Hypothalamus (tissue), 51 donors: ENCODE measurements at regions not wholly inside any gene's neighbourhood (a gene's known extent, or its start where the extent isn't known, plus 50 kb on each side); places are given as distances from the start of the nearest gene placed in this dataset.

Experiments used
- DNase-seq, 51 donors: peaks; one replicate each; lab custom pipeline; 2025; lab: John Stamatoyannopoulos, UW

DNA sequence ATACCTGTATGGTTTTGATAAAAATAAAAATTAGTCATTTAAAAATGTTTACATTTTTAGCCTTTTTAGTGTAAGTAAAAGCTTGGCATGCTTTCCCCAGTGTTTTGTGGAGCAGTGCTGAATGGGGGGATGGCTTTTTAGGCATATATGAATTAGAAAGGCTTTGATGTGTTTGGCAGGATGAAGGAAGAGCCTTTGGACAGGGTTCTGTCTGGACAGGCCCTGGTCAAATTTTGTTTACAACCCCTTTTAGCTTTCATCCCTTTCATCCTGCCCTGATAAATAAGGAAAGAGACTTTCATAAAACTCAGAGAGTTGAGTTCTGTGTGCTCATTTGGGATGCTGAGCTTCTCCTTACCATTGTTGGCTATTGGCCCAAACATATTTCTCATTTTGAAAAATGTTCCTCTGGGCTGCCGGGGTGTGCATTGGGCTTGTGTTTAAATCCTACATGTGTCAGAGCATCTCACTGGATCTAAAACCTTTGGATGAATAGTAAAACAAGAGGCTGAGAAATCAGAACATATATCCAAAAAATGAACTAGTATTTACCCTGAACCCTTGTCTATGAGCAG is 68.1 kb upstream of the PHYHIPL start:
- DNase-seq = no peak

DNA sequence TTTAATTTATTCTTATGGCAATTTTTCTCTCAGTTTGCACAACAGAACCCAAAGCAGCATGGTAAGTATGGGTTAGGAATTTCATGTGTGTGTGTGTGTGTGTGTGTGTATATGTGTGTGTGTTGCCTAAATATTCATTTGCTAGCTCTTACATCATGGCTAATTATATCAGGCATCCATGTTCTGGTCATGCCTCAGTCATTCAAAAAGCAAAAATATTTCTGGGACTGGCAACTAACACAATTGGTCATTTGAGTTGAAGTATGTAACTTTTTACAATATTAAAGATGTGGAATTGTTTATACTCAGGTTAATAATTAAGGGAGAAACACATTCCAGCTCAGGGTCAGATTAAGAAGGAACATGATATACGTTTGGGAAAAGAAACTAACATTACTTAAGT is 67.6 kb upstream of the PHYHIPL start:
- DNase-seq = no peak

DNA sequence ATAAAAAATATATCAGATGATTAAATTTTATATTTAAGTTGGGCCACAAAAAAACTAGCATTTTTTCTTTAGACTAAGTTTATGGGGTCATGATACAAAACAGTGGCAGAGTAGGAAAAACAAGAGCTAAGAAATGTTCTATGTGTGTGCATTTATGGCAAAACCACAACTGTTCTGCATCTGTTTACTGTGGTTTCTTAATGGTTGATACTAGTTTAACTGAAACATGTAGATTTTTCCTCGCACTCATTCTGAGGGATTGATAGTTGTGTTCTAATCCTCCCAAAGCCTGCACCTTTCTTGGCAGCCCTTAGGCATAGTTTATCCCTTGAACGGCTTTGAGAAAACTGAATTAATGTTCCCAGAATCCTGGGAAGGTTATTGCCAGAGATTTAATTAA is 66.6 kb upstream of the PHYHIPL start:
- no peak for DNase-seq

DNA sequence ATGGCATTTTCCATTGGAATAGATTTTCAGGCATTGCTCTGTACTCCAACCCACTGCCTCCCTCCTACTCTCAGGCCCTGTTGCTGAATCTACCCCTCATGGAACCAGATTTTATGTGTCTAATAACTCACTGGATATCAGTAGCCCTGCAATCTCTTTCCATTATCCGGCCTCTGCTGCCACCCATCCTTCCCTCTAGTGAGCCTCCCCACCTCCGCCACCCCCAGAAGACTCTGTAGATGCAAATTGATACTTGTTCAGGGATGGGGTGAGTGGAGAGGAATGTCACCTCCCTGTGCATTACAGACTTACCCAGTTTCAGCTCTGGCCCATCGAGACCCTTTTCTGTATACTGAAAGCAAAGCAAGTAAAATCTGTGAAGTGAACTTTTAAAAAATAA is 52.3 kb upstream of the PHYHIPL start:
- peak in 11 of 51 donors; percentile 2 to 38 (median 14) for DNase-seq

DNA sequence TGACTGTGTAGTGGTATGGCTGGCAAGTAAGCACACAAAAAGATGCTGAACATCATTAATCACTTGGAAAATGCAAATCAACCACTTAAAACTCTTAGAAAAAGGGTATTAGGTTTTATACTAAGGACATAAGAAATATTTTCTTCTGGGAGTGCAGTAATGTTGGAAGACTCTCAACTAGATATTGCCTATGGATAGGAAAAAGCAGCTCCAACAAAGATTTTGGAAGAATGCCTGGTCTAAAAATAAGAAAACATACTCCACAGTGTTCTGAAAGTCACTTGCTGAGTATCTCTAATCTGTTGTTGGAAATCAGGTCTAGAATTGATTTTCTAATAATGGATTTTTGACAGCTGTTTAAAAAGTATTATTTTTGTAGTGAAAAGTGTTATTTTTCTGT is 50.8 kb upstream of the PHYHIPL start:
- no peak for DNase-seq

DNA sequence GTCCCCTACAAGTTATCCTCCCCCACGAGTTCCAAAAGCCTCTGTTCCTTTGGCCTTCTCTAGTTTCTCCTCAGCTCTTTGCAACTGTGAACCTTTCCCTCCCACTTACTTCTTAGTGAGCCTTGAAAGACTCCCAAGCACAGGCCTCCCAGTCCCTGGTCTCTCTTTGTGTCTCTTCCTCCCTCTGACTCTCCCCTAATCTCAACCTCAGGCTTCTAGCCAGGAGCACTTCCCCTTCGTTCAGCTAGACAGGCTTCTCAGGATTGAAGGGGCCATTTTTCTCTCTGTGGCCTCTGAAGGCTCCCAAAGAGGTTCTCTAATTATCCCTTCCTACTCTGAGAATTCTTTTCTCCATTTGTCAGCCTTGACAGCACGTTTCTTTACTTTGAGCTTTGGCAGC is 50.2 kb upstream of the PHYHIPL start:
- DNase-seq = no peak
